ENCODE measurements at regions not wholly inside any gene's neighbourhood (a gene's known extent, or its start where the extent isn't known, plus 50 kb on each side); places are given as distances from the start of the nearest gene placed in this dataset.

- TF ChIP-seq EZH2phosphoT487 (conservative IDR thresholded peaks at IDR 0.05; ENCODE audit: low read length), result no peak
- TF ChIP-seq, protein P1, sequence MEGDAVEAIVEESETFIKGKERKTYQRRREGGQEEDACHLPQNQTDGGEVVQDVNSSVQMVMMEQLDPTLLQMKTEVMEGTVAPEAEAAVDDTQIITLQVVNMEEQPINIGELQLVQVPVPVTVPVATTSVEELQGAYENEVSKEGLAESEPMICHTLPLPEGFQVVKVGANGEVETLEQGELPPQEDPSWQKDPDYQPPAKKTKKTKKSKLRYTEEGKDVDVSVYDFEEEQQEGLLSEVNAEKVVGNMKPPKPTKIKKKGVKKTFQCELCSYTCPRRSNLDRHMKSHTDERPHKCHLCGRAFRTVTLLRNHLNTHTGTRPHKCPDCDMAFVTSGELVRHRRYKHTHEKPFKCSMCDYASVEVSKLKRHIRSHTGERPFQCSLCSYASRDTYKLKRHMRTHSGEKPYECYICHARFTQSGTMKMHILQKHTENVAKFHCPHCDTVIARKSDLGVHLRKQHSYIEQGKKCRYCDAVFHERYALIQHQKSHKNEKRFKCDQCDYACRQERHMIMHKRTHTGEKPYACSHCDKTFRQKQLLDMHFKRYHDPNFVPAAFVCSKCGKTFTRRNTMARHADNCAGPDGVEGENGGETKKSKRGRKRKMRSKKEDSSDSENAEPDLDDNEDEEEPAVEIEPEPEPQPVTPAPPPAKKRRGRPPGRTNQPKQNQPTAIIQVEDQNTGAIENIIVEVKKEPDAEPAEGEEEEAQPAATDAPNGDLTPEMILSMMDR (IDR thresholded peaks at IDR 0.05; ENCODE audit: insufficient read depth, low read length, poor library complexity, severe bottlenecking), result no peak
These were observed 120.6 kb upstream of the HTR2A start for GRCh38 chr13:47017476-47017875.
